ENCODE measurements at regions not wholly inside any gene's neighbourhood (a gene's known extent, or its start where the extent isn't known, plus 50 kb on each side); places are given as distances from the start of the nearest gene placed in this dataset.
"Not testable (repeated sequence)": the region's sequence is repeated elsewhere in the genome, so short reads cannot be mapped to it uniquely, and the experiment has no call there.

DNA sequence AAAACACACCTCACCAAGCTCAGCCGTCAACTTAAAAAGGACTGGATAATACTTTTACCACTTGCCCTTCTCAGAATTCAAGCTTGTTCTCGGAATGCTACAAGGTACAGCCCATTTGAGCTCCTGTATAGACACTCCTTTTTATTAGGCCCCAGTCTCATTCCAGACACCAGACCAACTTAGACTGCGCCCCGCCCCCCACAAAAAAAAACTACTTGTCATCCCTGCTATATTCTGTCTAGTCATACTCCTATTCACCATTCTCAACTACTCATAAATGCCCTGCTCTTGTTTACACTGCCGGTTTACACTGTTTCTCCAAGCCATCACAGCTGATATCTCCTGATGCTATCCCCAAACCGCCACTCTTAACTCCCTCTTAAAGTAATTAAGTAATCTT, 1220.5 kb downstream of the OTOL1 start:
- TF ChIP-seq RAD21 (conservative IDR thresholded peaks at IDR 0.05 in 1 of 2, IDR thresholded peaks at IDR 0.05 in 1 of 2); KDM1A (IDR thresholded peaks at IDR 0.05; ENCODE audit: low read depth): not testable (repeated sequence)
- TF ChIP-seq, protein P1, sequence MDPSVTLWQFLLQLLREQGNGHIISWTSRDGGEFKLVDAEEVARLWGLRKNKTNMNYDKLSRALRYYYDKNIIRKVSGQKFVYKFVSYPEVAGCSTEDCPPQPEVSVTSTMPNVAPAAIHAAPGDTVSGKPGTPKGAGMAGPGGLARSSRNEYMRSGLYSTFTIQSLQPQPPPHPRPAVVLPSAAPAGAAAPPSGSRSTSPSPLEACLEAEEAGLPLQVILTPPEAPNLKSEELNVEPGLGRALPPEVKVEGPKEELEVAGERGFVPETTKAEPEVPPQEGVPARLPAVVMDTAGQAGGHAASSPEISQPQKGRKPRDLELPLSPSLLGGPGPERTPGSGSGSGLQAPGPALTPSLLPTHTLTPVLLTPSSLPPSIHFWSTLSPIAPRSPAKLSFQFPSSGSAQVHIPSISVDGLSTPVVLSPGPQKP (IDR thresholded peaks at IDR 0.05; ENCODE audit: low read depth, low read length): not testable (repeated sequence)

Data from A549 (cell line).